OCI-LY3 (cell line): ENCODE measurements at regions not wholly inside any gene's neighbourhood (a gene's known extent, or its start where the extent isn't known, plus 50 kb on each side); places are given as distances from the start of the nearest gene placed in this dataset.

Experiments used
- EZH2phosphoT487 ChIP-seq: fragments of 200-600 bp; shearing (Covaris generic); IDR thresholded peaks from 2 replicates; pipeline ENCODE4 v1.6.1; 2018; ENCODE audit warnings: antibody characterized with exemption, mixed run types, low read depth
- TF ChIP-seq, protein P1 (sequence below): fragments of 200-600, 300-600 bp; sonication (generic); IDR thresholded peaks from 2 replicates; pipeline ENCODE4 v1.5.1; 2014; ENCODE audit warnings: antibody characterized with exemption, low read length, low read depth

DNA sequence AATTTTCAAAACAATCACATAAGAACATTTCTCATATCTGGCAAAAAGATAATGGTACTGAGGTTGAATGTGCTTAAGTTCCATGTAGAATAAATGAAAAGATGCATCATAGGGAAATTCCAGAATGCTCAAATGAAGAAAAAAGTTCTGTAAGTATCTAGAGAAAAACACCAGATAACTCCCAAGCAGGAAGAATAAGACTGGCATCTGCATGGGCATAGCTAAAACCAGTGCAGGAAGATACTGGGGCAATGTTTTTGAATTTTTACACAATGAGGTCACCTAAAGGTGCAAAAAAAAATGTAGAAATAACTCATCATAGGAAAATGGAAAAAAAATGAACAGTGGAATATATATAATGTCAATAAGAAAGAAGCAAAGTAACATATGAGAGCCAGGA, 275.2 kb downstream of the BAMBI start:
- TF ChIP-seq, protein P1, sequence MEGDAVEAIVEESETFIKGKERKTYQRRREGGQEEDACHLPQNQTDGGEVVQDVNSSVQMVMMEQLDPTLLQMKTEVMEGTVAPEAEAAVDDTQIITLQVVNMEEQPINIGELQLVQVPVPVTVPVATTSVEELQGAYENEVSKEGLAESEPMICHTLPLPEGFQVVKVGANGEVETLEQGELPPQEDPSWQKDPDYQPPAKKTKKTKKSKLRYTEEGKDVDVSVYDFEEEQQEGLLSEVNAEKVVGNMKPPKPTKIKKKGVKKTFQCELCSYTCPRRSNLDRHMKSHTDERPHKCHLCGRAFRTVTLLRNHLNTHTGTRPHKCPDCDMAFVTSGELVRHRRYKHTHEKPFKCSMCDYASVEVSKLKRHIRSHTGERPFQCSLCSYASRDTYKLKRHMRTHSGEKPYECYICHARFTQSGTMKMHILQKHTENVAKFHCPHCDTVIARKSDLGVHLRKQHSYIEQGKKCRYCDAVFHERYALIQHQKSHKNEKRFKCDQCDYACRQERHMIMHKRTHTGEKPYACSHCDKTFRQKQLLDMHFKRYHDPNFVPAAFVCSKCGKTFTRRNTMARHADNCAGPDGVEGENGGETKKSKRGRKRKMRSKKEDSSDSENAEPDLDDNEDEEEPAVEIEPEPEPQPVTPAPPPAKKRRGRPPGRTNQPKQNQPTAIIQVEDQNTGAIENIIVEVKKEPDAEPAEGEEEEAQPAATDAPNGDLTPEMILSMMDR = no peak
- TF ChIP-seq EZH2phosphoT487 = no peak
